H7 (cell line): ENCODE measurements at regions not wholly inside any gene's neighbourhood (a gene's known extent, or its start where the extent isn't known, plus 50 kb on each side); places are given as distances from the start of the nearest gene placed in this dataset.

ENCODE experiments used
- DNase-seq: peaks from one replicate; pipeline ENCODE4 v3.0.0; 2012
- H3K27me3 ChIP-seq: 2 replicates; pipeline ENCODE4 v1.6.0; 2011; ENCODE audit warnings: mild to moderate bottlenecking, low read length; ENCODE audit not compliant: control insufficient read depth, insufficient read depth
- H3K36me3 ChIP-seq: replicated peaks from 2 replicates; pipeline ENCODE4 v1.5.1; 2011; ENCODE audit warnings: low read length; ENCODE audit not compliant: control insufficient read depth, insufficient read depth
- H3K4me3 ChIP-seq: 2 replicates; pipeline ENCODE4 v1.5.1; 2011; ENCODE audit warnings: low read depth, mild to moderate bottlenecking, control low read depth, low read length, moderate library complexity; ENCODE audit not compliant: insufficient read depth

DNA sequence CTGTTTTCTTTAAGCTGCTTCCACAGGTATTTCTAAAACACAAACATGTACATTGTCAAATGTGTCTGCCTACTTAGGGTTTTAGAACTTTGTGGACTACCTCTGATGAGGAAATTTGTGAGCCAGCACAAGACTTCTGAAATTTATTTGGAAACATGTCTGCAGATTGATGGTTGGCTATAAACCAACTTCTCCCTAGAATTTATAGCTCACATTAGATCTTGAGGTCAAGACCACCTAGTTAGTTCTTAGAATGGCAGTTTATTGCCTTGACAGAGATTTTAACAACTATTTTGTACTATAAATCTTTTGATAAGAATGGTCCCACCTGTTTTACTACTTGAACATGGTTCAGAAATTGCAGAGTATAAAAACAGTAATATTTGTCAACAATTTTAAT, 72.7 kb upstream of the AADAT start:
- H3K27me3 ChIP-seq: no peaks in the 10 kb centered on the region
- no peak overlapping the region for H3K4me3 ChIP-seq
- no peaks in the 10 kb centered on the region for H3K36me3 ChIP-seq
- no peak for DNase-seq

DNA sequence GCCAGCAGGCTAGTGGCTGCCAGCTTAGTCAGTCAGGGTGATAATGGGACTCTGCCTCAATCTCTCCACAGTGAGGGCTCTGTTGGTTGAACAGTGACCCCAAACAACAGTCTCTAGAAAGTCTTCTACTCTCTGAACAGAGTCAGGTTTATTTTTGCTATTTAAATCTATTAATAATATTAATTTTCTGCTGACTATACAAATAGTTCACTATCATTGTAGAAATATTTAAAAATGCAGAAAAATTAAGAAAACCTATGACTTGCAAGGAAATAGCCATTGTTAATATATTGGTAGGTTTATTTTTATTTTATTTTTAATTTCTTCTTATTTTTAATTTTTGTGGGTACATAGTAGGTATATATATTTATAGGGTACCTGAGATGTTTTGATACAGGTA, 67.9 kb upstream of the AADAT start:
- DNase-seq: no peak
- no peaks in the 10 kb centered on the region for H3K36me3 ChIP-seq
- no peak overlapping the region for H3K4me3 ChIP-seq
- no peaks in the 10 kb centered on the region for H3K27me3 ChIP-seq

DNA sequence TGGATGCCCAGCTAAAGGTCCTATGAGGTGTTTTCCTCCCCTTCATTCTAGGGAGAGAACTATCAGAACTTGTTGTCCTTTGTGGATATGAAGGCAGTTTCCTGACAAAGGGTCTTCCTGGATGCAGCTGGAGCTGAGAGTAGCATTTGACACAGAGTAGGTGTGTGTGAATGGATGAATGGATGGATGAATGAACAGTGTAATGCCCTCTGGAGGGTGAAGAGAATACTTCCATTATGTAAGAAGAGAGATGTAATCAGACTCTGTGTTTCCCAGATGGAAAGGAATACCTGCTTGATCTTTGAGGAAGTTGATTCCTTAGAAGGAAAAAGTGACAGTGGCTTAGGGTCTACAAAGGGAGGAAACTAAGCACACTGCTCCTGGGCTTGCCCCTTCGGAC, 55.4 kb upstream of the AADAT start:
- Histone ChIP-seq H3K4me3 (no peak overlapping the region), H3K36me3 (no peaks in the 10 kb centered on the region), H3K27me3 (no peaks in the 10 kb centered on the region)
- DNase-seq: no peak

DNA sequence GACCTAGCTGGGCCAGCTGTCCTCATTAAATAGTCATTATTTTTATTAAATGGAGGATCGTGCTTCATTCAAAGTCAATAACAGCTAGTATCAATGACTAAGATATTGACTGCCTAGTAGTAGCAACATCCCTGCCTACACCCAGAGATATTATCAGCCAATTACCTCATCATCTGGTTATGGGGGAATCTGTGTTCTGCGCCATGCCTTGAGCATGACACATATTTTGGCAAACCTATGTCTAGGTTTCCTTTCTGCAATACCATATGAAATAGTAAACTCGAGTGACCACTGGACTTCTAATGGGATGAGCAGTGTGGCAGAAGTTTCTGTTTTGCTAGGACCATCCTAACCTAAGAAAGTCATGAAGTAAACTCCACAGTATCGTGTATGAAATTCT, 50.0 kb upstream of the AADAT start:
- Histone ChIP-seq H3K27me3 (no peaks in the 10 kb centered on the region), H3K4me3 (no peak overlapping the region), H3K36me3 (no peaks in the 10 kb centered on the region)
- no peak for DNase-seq
